Left renal cortex interstitium (tissue), 4 donors: ENCODE measurements at regions not wholly inside any gene's neighbourhood (a gene's known extent, or its start where the extent isn't known, plus 50 kb on each side); places are given as distances from the start of the nearest gene placed in this dataset.
A peak's percentile ranks its signal among the peaks of the same experiment; 100 is the strongest.

Source experiments
- DNase-seq, 4 donors: peaks; one replicate each; pipeline ENCODE4 v3.0.0-alpha.2; 2013; ENCODE audit warnings: low read depth in 4 of 4, low spot score in 2 of 4, missing footprints in 1 of 4

- no peak for DNase-seq
Observed at GRCh38 chr4:46684041-46684440, 225.0 kb downstream of the COX7B2 start.

GRCh38 chr4:46676364-46676763 is 232.7 kb downstream of the COX7B2 start:
- no peak for DNase-seq

GRCh38 chr4:46674326-46674725 is 234.7 kb downstream of the COX7B2 start:
- no peak for DNase-seq

DNA sequence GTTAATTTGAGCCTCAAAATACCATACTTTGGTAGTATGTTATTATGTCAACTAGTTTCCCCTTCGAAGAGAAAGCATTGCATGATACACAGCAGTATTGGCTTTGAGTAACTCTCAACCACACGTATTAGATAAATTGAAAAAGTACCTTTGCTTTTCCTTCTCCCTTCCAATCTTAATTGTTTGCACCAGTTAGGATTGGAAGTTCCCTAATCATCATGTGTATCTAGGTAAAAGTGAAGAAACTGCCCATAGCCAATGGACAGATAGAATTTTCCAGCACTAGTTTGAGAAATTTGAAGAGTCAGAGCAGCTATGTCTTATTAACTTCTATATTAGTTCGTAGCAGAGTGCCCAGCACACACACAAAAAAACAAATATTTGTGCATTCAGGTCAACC is 241.3 kb downstream of the COX7B2 start:
- DNase-seq = no peak

DNA sequence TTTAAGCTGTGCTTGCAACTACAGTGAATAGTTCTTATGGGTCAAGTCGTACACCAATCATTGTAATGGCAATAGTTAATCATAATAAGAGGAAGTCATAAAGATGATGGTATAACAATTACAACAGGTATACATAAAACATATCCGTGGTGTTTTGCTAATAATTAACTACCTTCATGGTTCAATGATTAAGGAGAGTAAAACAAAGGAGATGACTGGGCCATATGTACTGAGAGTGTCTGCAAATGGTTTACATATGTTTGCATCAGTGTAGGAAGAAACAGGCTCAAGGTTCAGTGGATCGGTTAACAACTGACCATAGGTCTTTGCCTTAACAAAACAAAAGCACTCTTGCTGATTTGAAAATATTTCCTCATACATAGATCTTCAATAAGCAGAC is 253.0 kb downstream of the COX7B2 start:
- DNase-seq = no peak

DNA sequence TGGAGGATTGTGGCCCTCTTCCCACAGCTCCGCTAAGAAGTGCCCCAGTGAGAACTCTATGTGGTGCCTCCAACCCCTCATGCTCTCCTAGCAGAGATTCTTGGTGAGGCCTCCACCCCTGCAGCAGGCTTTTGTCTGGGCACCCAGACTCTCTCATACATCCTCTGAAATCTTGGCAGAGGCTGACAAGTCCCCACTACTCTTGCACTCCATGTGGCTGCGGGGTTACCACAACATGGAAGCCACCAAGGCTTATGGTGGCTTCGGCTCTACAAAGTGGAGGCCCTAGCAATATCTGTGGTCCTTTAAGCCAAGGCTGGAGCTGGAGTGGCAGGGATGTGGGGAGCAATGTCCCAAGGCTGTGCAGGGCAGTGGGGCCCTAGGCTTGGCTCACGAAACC is 255.2 kb downstream of the COX7B2 start:
- no peak for DNase-seq

- DNase-seq = no peak
Observed at GRCh38 chr4:46649390-46649789, 259.5 kb upstream of the GABRA2 start.

DNA sequence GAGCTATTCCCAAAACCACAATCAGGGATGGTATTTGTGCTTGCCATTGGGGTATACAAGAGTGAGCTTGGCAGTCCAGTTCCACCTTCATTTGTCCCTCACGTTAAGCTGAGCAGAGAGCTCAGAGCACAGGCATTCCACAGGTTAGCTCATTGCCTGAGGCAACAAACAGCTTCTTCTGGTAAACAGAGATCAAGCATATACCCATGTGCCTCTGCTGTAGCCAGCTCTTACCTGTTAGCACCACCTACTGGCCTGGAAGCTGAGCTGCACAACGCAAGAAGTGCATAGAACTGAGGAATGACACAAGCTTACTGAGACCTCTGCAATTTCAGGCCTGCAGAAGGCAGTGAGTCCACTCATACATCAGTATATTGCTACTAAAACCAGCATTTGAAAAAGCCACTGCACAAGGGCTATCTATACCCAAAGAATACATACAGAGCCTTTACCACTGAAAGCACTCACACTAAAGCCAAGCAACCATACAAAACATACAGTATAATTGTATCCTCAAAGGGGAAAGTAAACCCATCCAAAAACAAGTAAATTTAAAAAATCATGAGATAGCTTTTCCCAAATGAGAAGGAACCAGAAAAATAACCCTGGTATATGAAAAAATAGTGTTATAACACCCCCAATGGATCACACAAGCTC is 258.3 kb upstream of the GABRA2 start:
- peak in 1 of 4 donors; percentile 10 for DNase-seq

- DNase-seq = no peak
Observed at GRCh38 chr4:46645126-46645525, 255.2 kb upstream of the GABRA2 start.
